Fibroblast of lung (primary cell): ENCODE measurements at regions not wholly inside any gene's neighbourhood (a gene's known extent, or its start where the extent isn't known, plus 50 kb on each side); places are given as distances from the start of the nearest gene placed in this dataset.
"Not testable (repeated sequence)": the region's sequence is repeated elsewhere in the genome, so short reads cannot be mapped to it uniquely, and the experiment has no call there.

Source experiments
- EZH2 ChIP-seq: IDR thresholded peaks from 2 replicates; pipeline ENCODE4 v1.5.1; 2012; ENCODE audit warnings: low read length, control low read depth, mild to moderate bottlenecking; ENCODE audit errors: missing control alignments
- TF ChIP-seq, protein P1 (sequence below), 2 donors: IDR thresholded peaks in 1 of 2; conservative IDR thresholded peaks in 1 of 2; 1 replicate in 1 of 2; 2 replicates in 1 of 2; pipeline ENCODE4 v1.5.1; 2011 to 2012; ENCODE audit warnings: low read length in 2 of 2, control low read depth in 1 of 2, inconsistent platforms in 1 of 2, low read depth in 1 of 2, mild to moderate bottlenecking in 1 of 2

DNA sequence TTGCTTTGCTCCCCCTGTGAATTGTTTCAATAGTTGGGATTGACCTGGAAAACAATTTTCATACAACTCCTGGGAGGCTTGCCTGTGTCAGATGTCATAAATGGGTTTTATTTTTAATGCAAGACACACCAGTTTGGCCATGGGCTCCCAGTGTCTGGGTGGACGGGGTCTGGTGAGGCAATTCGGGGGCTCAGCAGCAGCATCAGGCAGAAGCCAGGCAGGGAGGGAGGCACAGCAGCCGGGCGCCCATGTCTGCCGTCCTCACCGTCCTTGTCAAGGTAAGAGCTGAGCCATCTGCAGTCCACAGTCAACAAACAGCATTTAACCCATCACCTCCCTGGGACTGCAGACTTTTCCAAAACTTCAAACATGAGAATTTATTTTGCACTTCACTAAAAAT, 150.6 kb downstream of the NPIPB11 start:
- TF ChIP-seq, protein P1, sequence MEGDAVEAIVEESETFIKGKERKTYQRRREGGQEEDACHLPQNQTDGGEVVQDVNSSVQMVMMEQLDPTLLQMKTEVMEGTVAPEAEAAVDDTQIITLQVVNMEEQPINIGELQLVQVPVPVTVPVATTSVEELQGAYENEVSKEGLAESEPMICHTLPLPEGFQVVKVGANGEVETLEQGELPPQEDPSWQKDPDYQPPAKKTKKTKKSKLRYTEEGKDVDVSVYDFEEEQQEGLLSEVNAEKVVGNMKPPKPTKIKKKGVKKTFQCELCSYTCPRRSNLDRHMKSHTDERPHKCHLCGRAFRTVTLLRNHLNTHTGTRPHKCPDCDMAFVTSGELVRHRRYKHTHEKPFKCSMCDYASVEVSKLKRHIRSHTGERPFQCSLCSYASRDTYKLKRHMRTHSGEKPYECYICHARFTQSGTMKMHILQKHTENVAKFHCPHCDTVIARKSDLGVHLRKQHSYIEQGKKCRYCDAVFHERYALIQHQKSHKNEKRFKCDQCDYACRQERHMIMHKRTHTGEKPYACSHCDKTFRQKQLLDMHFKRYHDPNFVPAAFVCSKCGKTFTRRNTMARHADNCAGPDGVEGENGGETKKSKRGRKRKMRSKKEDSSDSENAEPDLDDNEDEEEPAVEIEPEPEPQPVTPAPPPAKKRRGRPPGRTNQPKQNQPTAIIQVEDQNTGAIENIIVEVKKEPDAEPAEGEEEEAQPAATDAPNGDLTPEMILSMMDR (conservative IDR thresholded peaks at IDR 0.05 in 1 of 2, IDR thresholded peaks at IDR 0.05 in 1 of 2; ENCODE audit: low read depth in 1 of 2, low read length in 2 of 2) = not testable (repeated sequence)
- not testable (repeated sequence) for TF ChIP-seq EZH2
